ENCODE measurements at regions not wholly inside any gene's neighbourhood (a gene's known extent, or its start where the extent isn't known, plus 50 kb on each side); places are given as distances from the start of the nearest gene placed in this dataset.

GRCh38 chr22:27127911-27128310 lies 470.5 kb downstream of the MIAT start:
- DNase-seq: no peak

- DNase-seq: no peak
Observed at GRCh38 chr22:27128461-27129085, 471.2 kb downstream of the MIAT start.

DNA sequence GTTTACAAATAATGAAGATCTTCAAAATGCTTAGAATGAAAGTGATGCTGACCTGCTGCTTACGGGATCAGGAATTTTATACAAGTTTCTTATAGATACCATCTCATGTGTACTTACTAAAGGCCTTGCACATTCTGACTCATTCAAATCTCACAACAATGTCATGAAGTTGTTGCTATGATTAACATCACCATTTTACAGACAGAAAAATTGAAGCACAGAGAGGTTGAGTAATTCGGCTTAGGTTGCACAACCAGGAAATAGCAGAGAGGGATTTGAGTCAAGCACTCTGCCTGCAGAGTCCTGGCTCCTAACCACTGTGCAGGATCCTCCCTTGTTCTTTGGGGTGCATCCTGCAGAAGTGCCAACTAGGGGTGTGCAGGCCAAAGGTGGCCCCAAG lies 471.9 kb downstream of the MIAT start:
- DNase-seq: peak in 1 of 5 donors; percentile 11

DNA sequence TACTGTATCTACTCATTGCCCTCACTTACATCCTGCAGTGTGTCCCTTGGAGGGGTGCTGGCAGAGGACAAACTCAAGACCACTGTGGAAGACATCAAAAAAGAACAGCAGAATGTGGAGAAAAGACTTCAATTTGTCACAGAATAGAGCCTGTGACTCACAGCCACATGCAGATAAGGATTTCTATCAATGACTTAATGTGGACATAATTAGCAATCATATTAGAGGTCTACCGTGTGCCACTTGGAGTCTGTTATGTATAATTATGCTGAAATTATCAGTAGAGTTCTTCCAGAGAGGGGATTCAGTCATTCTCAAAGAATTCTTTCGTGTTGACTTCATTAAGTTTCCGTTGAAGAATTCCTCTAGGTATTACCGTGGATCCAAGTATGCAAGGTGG lies 473.5 kb downstream of the MIAT start:
- DNase-seq: no peak

DNA sequence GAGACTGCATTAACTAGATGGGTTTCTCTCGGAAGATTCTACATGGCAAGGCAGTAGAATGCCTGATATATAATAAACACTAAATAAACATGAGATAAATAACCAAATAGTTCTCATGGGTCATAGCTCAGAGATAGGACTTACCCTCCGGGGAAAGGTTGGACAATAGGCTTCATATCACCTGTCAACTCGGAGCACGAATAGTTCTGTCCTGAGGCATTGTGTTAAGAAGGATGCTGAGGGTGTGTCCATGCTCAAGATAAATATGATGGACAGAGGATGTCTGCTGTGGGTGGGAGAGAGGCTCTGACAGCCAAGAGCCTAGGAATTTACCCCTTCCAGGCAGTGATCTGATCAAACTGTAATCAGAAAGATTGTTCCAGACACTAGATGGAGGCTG lies 474.0 kb downstream of the MIAT start:
- DNase-seq: no peak

- DNase-seq: no peak
Observed at GRCh38 chr22:27132400-27132799, 475.0 kb downstream of the MIAT start.

DNA sequence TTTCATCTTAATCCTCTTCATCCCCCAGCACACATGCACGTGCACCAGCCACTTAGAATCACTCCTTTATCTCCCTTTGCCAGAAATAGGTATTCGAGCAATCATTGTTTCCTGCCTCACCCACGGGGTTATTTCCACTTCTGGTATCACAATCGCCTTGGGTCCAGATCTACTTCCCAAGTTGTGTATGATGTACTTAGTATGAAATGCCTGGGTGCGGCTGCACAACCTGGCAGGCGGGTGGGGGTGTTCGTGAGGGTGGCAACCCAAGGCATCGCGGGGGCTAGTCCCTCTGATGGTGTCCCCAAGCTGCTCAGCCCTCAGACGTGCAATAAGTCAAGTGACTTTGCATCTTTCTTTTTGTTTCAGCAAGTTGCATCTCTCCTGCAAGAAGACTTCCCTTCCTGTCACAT lies 475.6 kb downstream of the MIAT start:
- no peak for DNase-seq

DNA sequence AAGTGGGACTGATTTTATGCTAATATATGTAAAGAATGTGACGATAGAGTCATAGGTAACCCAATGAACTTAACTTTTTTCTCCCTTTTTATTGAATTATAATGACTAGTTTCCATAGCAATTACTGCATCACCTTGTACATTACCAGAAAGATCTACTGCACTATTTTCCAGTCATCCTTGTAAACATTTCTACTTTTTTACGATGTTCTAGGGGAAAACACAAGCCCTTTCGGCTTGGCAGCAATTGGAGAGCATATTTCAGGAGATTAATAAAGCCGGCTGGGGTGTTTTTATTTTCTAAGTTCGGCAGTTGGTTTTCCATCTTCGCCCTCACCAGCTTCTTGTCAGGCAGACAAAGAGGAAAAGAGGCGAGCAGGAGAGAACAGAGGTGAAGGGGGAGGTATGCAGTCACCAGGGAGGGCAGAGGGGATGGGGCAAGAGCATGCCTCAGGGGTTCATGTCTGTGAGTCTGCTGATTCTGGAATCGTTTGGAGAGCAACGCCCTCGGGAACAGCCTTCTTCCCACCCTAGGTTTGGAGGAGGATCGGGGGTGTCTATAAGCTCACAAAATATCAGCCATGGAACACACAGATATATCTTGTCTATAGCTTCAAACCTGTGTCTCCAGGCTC lies 476.4 kb downstream of the MIAT start:
- no peak for DNase-seq

DNA sequence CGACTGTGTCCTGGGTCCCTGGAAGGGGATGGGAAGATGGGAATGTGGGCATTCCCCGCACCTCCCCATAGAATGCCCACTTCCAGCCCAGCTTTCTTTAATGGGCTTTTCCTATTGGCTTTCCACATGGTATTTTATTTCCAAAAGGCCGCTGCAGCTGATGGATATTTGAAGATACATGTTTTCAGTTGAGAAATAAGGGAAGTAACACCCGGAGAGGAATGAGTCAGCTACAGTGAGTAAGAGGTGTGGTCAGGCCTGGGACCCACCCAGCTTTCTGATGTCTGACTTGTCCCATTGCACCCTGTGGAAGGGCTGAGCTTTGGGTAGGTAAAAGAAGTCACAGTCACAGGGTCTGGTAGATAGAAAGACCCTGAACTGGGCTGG lies 476.9 kb downstream of the MIAT start:
- DNase-seq: peak in 1 of 5 donors; percentile 56

GRCh38 chr22:27135031-27135981 lies 477.9 kb downstream of the MIAT start:
- no peak for DNase-seq

DNA sequence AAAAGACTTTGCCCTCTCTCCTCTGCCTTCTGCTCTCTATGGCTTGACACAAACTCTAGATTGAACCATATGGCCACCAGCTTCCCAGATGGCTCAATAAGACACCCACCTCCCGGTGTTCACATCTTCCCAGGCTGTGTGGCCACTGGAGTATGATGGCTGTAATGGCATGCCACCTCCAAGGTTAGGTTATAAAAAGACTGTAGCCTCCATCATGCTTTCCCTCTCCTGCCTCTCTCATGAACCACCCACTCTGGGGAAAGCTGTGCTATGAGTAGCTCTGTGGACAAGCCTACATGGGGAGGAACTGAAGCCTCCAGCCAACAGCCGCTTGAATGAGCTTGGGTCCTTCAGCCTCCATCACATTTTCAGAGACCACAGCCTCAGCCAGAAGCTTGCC lies 479.2 kb downstream of the MIAT start:
- DNase-seq: no peak

DNA sequence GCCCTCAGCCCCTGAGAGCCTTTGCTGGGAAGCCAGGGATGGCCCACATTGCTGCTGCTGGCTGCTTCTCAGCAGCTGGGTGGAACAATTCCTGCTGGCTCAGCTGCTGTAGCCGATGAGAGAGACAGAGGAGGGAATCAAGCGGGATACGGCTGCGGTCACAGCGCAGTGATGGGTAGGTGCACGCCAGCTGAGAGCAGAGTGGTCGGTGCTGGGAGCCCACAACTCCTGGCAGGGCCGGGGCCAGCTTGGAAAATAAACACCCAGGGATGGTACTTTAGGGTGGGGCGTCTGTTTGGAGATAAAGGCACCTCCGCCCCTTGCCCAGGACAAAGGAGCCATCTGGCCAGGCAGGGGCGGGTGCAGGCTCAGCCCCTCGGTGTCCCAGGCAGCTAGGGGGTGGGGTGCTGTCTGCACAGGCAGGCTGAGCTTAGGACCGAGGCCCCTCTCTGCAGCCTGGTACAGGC lies 480.5 kb downstream of the MIAT start:
- no peak for DNase-seq

- no peak for DNase-seq
Observed at GRCh38 chr22:27138471-27138870, 481.1 kb downstream of the MIAT start.

DNA sequence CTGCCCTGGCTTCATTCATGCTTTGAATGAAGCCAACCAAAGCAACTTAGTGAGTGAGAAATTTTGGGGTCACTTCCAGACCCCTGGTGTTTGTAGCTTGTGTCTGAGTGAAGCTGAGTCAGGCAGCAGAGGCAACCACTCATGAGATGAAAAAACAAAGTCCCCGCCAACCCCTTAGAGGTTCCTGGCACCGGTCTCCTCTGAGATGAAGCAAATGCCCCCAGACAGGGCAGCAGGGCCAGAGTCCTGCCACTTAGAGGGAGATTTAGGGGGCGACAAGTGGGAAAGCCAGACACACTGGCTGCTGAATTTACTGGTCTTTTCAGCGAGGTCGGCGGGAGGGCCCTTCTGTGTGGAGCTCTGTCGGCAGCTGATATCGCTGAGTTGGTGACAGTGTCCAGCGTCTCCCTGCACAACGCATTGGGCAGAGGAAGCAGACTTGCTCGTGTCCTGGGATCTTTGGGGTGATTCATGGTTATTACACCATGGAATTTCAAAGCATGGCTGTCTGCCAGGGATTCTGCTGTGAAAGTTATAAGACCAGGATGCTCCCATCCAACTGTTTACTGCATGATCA lies 482.6 kb downstream of the MIAT start:
- DNase-seq: no peak

GRCh38 chr22:27142286-27142685 lies 484.9 kb downstream of the MIAT start:
- DNase-seq: no peak

DNA sequence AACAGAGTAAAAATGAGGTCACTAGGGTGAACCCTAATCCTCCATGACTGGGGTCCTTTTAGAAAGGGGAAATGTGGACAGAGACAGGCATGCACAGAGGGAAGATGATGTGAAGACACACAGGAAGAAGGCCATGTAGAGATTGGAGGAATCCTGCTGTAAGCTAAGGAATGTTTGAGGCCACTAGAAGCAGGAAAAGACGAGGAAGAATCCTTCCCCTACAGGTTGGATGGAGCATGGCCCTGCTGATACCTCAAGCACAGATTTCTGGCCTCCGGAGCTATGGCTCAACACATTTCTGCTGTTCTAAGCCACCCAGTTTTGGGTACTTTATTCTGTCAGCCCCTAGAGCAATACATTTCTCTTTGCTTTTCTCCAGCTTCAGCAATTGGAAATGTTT lies 486.9 kb downstream of the MIAT start:
- DNase-seq: no peak

DNA sequence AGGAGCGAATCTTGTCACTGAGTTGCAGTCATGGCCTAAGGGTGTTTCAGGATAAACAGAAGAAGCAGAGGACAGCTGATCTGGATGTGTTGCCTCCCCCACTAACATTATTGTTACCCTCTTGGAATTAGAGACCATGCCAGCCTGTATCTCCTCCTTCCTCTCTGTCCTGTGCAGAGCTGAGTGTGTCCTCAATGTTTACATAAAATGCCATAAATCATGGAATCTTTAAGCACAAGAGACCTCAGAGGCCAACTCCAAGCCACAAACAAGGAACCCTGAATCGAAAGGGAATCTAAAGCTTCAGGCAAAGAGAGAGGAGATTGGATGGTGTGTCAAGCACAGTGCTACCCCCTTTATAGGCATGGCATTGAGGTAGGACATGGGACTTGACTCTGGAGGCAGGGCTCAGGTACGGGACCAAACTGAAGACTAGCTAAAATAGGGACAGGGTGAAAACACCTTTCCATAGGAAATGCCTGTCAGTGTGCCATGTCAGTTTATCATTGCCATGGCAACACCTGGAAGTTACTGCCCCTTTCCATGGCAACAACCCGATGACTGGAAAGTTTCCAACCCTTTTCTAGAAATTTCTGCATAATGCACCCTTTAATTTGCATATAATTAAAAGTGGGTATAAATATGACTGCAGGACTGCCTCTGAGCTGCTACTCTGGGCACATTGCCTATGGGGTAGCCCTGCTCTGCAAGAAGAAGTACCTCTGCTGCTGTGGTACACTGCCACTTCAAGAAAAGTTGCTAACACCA lies 489.7 kb downstream of the MIAT start:
- no peak for DNase-seq

GRCh38 chr22:27148055-27148454 lies 490.7 kb downstream of the MIAT start:
- no peak for DNase-seq

- DNase-seq: no peak
Observed at GRCh38 chr22:27148886-27149470, 491.6 kb downstream of the MIAT start.

DNA sequence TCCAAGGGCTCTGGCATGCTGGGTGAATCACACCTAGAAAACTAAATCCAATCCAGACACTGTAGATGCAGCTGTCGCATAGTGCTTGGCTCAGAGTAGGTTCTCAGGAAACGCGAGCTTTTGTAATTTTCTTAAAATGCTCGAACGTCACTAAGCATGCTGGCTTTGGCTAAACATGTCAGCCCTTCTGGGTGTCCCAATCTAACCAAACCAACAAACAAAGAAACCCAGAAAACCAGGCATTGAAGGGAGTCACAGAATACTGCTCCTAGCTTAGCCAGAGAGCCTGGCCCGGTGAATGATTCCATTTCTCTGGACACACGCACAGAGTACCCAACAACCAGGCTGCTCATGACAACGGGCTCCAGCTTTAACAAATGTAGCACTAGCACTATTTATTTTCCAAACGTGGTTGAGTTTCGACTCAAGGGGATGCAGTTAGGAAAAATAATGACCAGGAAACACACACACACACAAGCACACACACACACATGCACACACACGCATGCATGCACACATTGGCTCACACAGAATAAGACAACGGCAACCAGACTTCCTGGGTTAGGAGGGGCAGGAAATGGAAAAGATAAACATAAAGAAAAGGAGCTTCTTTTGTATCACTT lies 492.6 kb downstream of the MIAT start:
- no peak for DNase-seq

- peak in 1 of 5 donors; percentile 31 for DNase-seq
Observed at GRCh38 chr22:27150544-27150941, 493.2 kb downstream of the MIAT start.

GRCh38 chr22:27151407-27151806 lies 494.0 kb downstream of the MIAT start:
- no peak for DNase-seq

Measured in T-helper 1 cell (primary cell).